ENCODE measurements at regions not wholly inside any gene's neighbourhood (a gene's known extent, or its start where the extent isn't known, plus 50 kb on each side); places are given as distances from the start of the nearest gene placed in this dataset.

DNA sequence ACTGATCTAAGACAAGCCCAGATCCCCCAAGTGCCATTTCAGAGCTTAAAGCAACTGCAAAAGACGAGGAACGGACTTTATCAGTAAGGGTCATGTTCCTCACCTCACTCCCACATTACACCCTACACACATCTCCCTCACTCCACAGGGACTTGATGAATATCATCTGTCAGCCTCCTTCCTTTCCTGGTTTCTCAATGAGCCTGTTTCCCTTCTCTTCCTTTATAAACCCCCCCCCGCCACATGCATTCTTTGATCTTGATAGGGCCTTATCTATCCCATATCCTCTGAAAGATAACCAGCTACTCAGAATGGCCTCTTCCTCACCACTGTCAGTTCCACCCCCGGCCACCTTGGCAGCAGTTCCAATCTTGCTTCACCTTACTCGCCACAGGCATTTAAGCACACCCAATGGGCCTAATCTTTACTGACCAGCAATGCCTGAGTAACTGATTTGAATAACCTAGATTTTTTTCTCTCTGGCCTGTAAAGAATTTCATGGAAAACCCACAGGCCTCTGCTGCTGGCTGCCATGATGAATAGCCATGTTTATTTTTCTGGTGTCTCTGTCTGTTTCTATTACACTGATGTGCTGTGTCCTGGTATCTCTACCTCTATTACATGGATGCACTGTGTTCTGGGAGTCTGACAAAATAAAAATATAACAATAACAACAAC lies 138.7 kb downstream of the PHLDA1 start (continued):
- TF ChIP-seq, protein P1, sequence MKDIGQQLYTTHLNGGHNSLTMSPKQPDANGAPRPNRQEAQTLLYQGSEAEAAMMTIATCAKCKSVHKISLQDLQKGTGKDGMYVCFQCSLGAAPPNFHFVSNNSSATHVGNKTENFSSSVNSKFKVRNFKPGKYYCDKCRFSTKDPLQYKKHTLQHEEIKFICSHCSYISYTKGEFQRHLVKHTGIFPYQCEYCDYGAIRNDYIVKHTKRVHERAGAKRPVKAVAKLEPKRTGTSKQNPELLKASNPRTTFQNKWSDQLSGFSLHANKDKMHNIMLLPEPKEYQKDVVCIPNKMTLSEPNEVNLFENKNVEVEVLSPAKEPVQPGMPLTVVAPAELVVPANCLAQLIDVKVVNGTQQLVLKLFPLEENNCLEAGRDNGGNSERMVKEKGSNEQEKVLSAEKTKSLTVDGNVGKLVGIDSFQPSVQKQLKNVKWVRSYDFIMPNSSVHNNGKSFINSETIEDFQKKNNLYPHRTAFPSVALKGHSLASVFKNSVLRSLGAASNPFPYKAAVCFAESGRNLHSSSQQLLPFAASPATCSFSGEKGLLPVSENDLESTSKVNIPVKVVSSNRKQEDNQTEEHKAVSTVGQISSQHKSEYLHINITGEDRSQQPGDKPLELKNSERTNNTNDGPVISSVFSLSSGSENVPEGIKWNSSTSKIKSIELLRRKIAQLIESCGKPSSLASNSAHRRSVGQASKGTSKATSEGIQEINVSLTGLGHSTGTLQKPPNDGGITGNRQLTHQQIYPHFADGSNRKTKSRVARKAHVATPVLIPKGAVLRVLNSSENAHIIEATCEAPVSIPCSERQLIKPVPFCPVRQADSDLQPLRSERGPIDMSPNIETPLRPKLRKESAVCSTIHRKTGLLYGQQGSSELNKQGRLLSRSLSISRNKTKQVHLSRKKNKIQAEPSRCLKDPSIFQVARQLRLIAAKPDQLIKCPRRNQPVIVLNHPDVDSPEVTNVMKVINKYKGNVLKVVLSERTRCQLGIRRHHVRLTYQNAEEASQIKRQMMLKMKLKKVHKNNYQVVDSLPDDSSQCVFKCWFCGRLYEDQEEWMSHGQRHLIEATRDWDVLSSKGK (CRISPR knock-in tag; IDR thresholded peaks at IDR 0.05) = no peak
- TF ChIP-seq FOXA3 (CRISPR knock-in tag; conservative IDR thresholded peaks at IDR 0.05 in 1 of 2, IDR thresholded peaks at IDR 0.05 in 1 of 2) (peak in 1 of 2 experiments; percentile 31; a peak in 1 of 4 replicates), CHCHD3 (CRISPR knock-in tag; IDR thresholded peaks at IDR 0.05) (no peak), RNF2 (IDR thresholded peaks at IDR 0.05) (peak; percentile 79), ZNF79 (CRISPR knock-in tag; IDR thresholded peaks at IDR 0.05; ENCODE audit: low read depth) (no peak), EWSR1 (IDR thresholded peaks at IDR 0.05; ENCODE audit: borderline replicate concordance, low read depth, partially characterized antibody) (no peak), SRSF1 (IDR thresholded peaks at IDR 0.05; ENCODE audit: low read depth, low read length) (no peak), POLR3A (IDR thresholded peaks at IDR 0.05; ENCODE audit: borderline replicate concordance, extremely low read depth, insufficient read depth, insufficient read length) (no peak), SMAD3 (CRISPR knock-in tag; conservative IDR thresholded peaks at IDR 0.05) (peak; percentile 63; the same call in 1 of the 2 replicates), ZNF507 (tag; conservative IDR thresholded peaks at IDR 0.05) (no peak), ATF7 (IDR thresholded peaks at IDR 0.05) (peak; percentile 71), CREBBP (IDR thresholded peaks at IDR 0.05; ENCODE audit: low read depth, low read length) (no peak), LEF1 (IDR thresholded peaks at IDR 0.05) (peak; percentile 82), NRF1 (conservative IDR thresholded peaks at IDR 0.05 in 1 of 2, IDR thresholded peaks at IDR 0.05 in 1 of 2) (no peak), ILK (tag; IDR thresholded peaks at IDR 0.05; ENCODE audit: borderline replicate concordance, low read depth) (no peak), TBL1XR1 (IDR thresholded peaks at IDR 0.05; ENCODE audit: low read length in 2 of 2) (peak in 1 of 2 experiments; percentile 72; a peak in 3 of 4 replicates), PYGO2 (tag; IDR thresholded peaks at IDR 0.05) (peak; percentile 78), KAT8 (IDR thresholded peaks at IDR 0.05; ENCODE audit: low read depth) (no peak)
- TF ChIP-seq, protein P2, sequence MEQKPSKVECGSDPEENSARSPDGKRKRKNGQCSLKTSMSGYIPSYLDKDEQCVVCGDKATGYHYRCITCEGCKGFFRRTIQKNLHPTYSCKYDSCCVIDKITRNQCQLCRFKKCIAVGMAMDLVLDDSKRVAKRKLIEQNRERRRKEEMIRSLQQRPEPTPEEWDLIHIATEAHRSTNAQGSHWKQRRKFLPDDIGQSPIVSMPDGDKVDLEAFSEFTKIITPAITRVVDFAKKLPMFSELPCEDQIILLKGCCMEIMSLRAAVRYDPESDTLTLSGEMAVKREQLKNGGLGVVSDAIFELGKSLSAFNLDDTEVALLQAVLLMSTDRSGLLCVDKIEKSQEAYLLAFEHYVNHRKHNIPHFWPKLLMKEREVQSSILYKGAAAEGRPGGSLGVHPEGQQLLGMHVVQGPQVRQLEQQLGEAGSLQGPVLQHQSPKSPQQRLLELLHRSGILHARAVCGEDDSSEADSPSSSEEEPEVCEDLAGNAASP (IDR thresholded peaks at IDR 0.05) = no peak
- TF ChIP-seq, protein P3, sequence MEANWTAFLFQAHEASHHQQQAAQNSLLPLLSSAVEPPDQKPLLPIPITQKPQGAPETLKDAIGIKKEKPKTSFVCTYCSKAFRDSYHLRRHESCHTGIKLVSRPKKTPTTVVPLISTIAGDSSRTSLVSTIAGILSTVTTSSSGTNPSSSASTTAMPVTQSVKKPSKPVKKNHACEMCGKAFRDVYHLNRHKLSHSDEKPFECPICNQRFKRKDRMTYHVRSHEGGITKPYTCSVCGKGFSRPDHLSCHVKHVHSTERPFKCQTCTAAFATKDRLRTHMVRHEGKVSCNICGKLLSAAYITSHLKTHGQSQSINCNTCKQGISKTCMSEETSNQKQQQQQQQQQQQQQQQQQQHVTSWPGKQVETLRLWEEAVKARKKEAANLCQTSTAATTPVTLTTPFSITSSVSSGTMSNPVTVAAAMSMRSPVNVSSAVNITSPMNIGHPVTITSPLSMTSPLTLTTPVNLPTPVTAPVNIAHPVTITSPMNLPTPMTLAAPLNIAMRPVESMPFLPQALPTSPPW (CRISPR knock-in tag; IDR thresholded peaks at IDR 0.05) = peak; percentile 92
- TF ChIP-seq, protein P4, sequence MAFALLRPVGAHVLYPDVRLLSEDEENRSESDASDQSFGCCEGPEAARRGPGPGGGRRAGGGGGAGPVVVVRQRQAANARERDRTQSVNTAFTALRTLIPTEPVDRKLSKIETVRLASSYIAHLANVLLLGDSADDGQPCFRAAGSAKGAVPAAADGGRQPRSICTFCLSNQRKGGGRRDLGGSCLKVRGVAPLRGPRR (CRISPR knock-in tag; IDR thresholded peaks at IDR 0.05) = no peak
